PC-3 (cell line): ENCODE measurements at regions not wholly inside any gene's neighbourhood (a gene's known extent, or its start where the extent isn't known, plus 50 kb on each side); places are given as distances from the start of the nearest gene placed in this dataset.

ENCODE experiments used
- ATAC-seq: fragments of 200-7000 bp; cut with Tn5 transposase; 2 replicates; pipeline ENCODE4 v1.9.1; 2020; ENCODE audit warnings: mild to moderate bottlenecking, moderate library complexity
- BruUV-seq: library from RNA; stranded (reverse); fragments of 400-500 nt; replicated peaks from 2 replicates; lab custom pipeline; 2021; lab: Mats Ljungman, UMichigan
- CTCF ChIA-PET: fragments of 300-600 bp; sonication (Branson Sonifier 250); formaldehyde crosslinking; loops from one replicate; lab custom pipeline; 2022; ENCODE audit warnings: antibody characterized with exemption; lab: Charles Lee
- POLR2A ChIA-PET: fragments of 300-600 bp; sonication (Branson Sonifier 250); formaldehyde crosslinking; loops from one replicate; lab custom pipeline; 2022; ENCODE audit warnings: antibody characterized with exemption; ENCODE audit not compliant: unreplicated experiment; lab: Charles Lee
- DNase-seq: peaks from one replicate; pipeline ENCODE4 v3.0.0-alpha.2; 2015
- H2AFZ ChIP-seq: fragments of 300-600 bp; sonication (generic); 2 replicates; pipeline ENCODE4 v1.6.0; 2016; ENCODE audit warnings: antibody characterized with exemption, low read length
- H3F3A ChIP-seq: fragments of 300-600 bp; sonication (generic); one replicate; pipeline ENCODE4 v1.6.0; 2017; ENCODE audit warnings: antibody characterized with exemption, low read length, control low read depth, mild to moderate bottlenecking; ENCODE audit not compliant: unreplicated experiment
- H3K27ac ChIP-seq: fragments of 300-600 bp; sonication (generic); 2 replicates; pipeline ENCODE4 v1.5.1; 2016; ENCODE audit warnings: mild to moderate bottlenecking, low read length
- H3K27me3 ChIP-seq: fragments of 300-600 bp; sonication (generic); 2 replicates; pipeline ENCODE4 v1.6.1; 2016; ENCODE audit warnings: low read length, mixed read lengths
- H3K36me3 ChIP-seq: fragments of 300-600 bp; sonication (generic); 2 replicates; pipeline ENCODE4 v1.6.1; 2016; ENCODE audit warnings: low read depth, mixed run types, low read length, mixed read lengths
- H3K4me1 ChIP-seq: fragments of 300-600 bp; sonication (generic); 2 replicates; pipeline ENCODE4 v1.5.1; 2016; ENCODE audit warnings: low read length; ENCODE audit not compliant: insufficient read depth
- H3K4me2 ChIP-seq: fragments of 300-600 bp; sonication (generic); 2 replicates; pipeline ENCODE4 v1.6.0; 2016; ENCODE audit warnings: low read length
- H3K4me3 ChIP-seq: fragments of 300-600 bp; sonication (generic); 2 replicates; pipeline ENCODE4 v1.5.1; 2016; ENCODE audit warnings: mild to moderate bottlenecking, low read length, mixed read lengths
- H3K79me2 ChIP-seq: fragments of 300-600 bp; sonication (generic); 2 replicates; pipeline ENCODE4 v1.6.1; 2017; ENCODE audit warnings: low read length, mixed read lengths
- H3K9ac ChIP-seq: fragments of 300-600 bp; sonication (generic); 2 replicates; pipeline ENCODE4 v1.6.0; 2016; ENCODE audit warnings: mild to moderate bottlenecking, low read length
- H3K9me2 ChIP-seq: fragments of 300-600 bp; sonication (generic); replicated peaks from 2 replicates; pipeline ENCODE4 v1.6.1; 2016; ENCODE audit warnings: mixed run types, low read length, mixed read lengths
- H3K9me3 ChIP-seq: fragments of 300-600 bp; sonication (generic); 2 replicates; pipeline ENCODE4 v1.6.1; 2016; ENCODE audit warnings: low read length, mixed read lengths
- H4K20me1 ChIP-seq: fragments of 300-600 bp; sonication (generic); 2 replicates; pipeline ENCODE4 v1.6.1; 2016; ENCODE audit warnings: low read length, mixed read lengths
- EZH2 ChIP-seq: fragments of 300-600 bp; sonication (generic); IDR thresholded peaks from one replicate; pipeline ENCODE4 v1.6.1; 2017; ENCODE audit warnings: antibody characterized with exemption, mild to moderate bottlenecking, low read length; ENCODE audit not compliant: unreplicated experiment
- EZH2phosphoT487 ChIP-seq: fragments of 300-600 bp; sonication (generic); IDR thresholded peaks from 2 replicates; pipeline ENCODE4 v1.6.1; 2018; ENCODE audit warnings: mild to moderate bottlenecking, antibody characterized with exemption, low read length, borderline replicate concordance
- intact Hi-C: fragments of 100-400 bp; cut with micrococcal nuclease; formaldehyde crosslinking; loops from 2 replicates; pipeline ENCODE4 v1.9.0; 2023
- TF ChIP-seq, protein P1 (sequence below): fragments of 300-600 bp; sonication (generic); conservative IDR thresholded peaks from 2 replicates; pipeline ENCODE4 v1.5.1; 2017; ENCODE audit warnings: antibody characterized with exemption, low read depth, mild to moderate bottlenecking, low read length

DNA sequence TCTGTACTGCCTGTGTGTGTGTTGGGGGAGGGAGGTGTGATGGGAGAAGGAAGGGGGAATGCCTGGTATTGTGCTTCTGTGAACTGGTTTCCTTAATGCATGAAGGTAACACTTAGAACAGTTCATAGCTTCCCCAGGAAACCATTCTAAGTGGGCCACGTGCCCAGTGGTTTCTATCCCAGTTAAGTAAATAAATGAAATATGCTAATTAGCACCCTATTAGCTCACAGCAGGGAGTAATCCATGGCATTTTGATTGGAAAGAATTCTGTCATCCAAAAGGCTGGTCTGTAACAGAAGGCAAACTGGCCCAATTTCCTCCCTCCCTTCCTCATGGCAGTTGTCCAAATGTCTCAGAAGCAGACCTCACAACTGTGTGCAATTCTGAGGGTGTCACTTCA lies 199.3 kb downstream of the TTLL7 start:
- H3K27ac ChIP-seq = no peak overlapping the region
- H3F3A ChIP-seq = no peaks in the 10 kb centered on the region
- no peak for DNase-seq
- POLR2A ChIA-PET = no interaction called here
- no peaks in the 10 kb centered on the region for H3K9me3 ChIP-seq
- no peaks in the 10 kb centered on the region for H4K20me1 ChIP-seq
- intact Hi-C loops = no loop called here
- H3K9ac ChIP-seq = no peak overlapping the region
- H3K36me3 ChIP-seq = no peaks in the 10 kb centered on the region
- H3K79me2 ChIP-seq = no peaks in the 10 kb centered on the region
- no peaks in the 10 kb centered on the region for H3K9me2 ChIP-seq
- ATAC-seq = no peak
- H3K27me3 ChIP-seq = no peaks in the 10 kb centered on the region
- no peak overlapping the region for H3K4me2 ChIP-seq
- TF ChIP-seq EZH2 = no peak
- H3K4me3 ChIP-seq = no peak overlapping the region
- BruUV-seq = no TSS peak
- H3K4me1 ChIP-seq = no peaks in the 10 kb centered on the region
- H2AFZ ChIP-seq = no peak overlapping the region
- CTCF ChIA-PET = no interaction called here

DNA sequence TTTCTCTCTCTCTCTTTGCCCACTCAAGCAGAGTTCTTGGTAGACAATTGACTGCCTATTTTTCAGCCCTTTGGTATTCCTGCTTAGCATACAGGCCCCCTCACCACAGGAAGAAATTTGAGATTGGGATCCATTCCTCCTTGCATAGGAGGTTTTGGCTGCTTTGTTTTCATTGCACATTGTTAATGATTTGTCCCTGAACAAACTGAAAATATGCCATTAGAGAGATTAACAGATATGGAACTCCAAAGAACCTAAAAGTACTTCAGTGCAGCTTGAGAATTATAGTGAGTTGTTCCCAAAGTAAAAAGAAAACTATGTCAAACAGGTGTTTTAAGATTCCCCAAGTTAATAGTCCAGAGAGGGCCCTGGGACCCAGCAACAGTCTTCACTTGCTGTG lies 200.0 kb downstream of the TTLL7 start:
- Histone ChIP-seq H2AFZ (no peak overlapping the region), H3K4me3 (no peak overlapping the region), H3K79me2 (no peaks in the 10 kb centered on the region), H3K27ac (no peak overlapping the region), H3K9me3 (no peaks in the 10 kb centered on the region), H3K27me3 (no peaks in the 10 kb centered on the region), H3K9me2 (no peaks in the 10 kb centered on the region), H3K9ac (no peak overlapping the region), H3F3A (no peaks in the 10 kb centered on the region), H3K4me1 (no peaks in the 10 kb centered on the region), H3K4me2 (no peak overlapping the region), H3K36me3 (no peaks in the 10 kb centered on the region), H4K20me1 (no peaks in the 10 kb centered on the region)
- POLR2A ChIA-PET = no interaction called here
- intact Hi-C loops = no loop called here
- ATAC-seq (no peak), DNase-seq (no peak)
- no TSS peak for BruUV-seq
- CTCF ChIA-PET = no interaction called here
- TF ChIP-seq EZH2phosphoT487 = no peak
- TF ChIP-seq, protein P1, sequence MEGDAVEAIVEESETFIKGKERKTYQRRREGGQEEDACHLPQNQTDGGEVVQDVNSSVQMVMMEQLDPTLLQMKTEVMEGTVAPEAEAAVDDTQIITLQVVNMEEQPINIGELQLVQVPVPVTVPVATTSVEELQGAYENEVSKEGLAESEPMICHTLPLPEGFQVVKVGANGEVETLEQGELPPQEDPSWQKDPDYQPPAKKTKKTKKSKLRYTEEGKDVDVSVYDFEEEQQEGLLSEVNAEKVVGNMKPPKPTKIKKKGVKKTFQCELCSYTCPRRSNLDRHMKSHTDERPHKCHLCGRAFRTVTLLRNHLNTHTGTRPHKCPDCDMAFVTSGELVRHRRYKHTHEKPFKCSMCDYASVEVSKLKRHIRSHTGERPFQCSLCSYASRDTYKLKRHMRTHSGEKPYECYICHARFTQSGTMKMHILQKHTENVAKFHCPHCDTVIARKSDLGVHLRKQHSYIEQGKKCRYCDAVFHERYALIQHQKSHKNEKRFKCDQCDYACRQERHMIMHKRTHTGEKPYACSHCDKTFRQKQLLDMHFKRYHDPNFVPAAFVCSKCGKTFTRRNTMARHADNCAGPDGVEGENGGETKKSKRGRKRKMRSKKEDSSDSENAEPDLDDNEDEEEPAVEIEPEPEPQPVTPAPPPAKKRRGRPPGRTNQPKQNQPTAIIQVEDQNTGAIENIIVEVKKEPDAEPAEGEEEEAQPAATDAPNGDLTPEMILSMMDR = no peak
- TF ChIP-seq EZH2 = no peak

DNA sequence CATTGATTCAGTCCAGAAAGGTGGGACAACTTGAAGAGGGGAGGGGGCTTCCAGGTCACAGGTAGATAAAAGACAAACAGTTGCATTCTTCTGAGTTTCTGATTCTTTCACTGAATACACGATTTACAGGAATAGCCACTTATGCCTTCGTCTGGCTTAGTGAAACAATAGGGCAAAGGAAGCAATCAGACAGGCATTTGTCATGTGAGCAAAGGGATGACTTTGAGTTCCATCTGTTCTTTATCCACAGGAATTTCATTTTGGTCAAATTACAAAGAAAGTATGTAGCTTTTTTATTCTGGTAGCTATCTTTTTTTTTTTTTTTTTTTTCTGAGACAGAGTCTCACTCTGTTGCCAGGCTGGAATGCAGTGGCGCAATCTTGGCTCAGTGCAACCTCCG lies 202.5 kb downstream of the TTLL7 start:
- H3K4me2 ChIP-seq = no peak overlapping the region
- H3K36me3 ChIP-seq = no peaks in the 10 kb centered on the region
- no peak for TF ChIP-seq EZH2
- TF ChIP-seq, protein P1 = no peak
- TF ChIP-seq EZH2phosphoT487 = no peak
- H3K9me2 ChIP-seq = no peaks in the 10 kb centered on the region
- intact Hi-C loops = no loop called here
- POLR2A ChIA-PET = no interaction called here
- no peaks in the 10 kb centered on the region for H3K79me2 ChIP-seq
- 0 out of 2 replicates have a peak, but pooled peaks cover 3% of the 10 kb centered on the region for H3K4me1 ChIP-seq
- no peak overlapping the region for H3K9ac ChIP-seq
- H3K4me3 ChIP-seq = no peak overlapping the region
- no peaks in the 10 kb centered on the region for H4K20me1 ChIP-seq
- H3K27me3 ChIP-seq = no peaks in the 10 kb centered on the region
- no peaks in the 10 kb centered on the region for H3K9me3 ChIP-seq
- no peak for ATAC-seq
- no peak for DNase-seq
- no TSS peak for BruUV-seq
- CTCF ChIA-PET = interaction anchor here (0.6 kb wide), 1 partner anchor 87 kb away, joined by 10 read pairs; no protein-coding TSS in a partner anchor
- no peaks in the 10 kb centered on the region for H3F3A ChIP-seq
- H2AFZ ChIP-seq = no peak overlapping the region
- H3K27ac ChIP-seq = no peak overlapping the region
